ENCODE measurements at regions not wholly inside any gene's neighbourhood (a gene's known extent, or its start where the extent isn't known, plus 50 kb on each side); places are given as distances from the start of the nearest gene placed in this dataset.

GRCh38 chr16:8519179-8519578 is 71.1 kb downstream of the TMEM114 start:
- no peak for DNase-seq (ENCODE audit: low spot score)

- DNase-seq (ENCODE audit: low spot score), result no peak
Measured at GRCh38 chr16:8517280-8517679, 73.0 kb downstream of the TMEM114 start.

GRCh38 chr16:8516471-8516870 is 73.8 kb downstream of the TMEM114 start:
- no peak for DNase-seq (ENCODE audit: low spot score)

- no peak for DNase-seq (ENCODE audit: low spot score)
Measured at GRCh38 chr16:8512941-8513624, 77.2 kb downstream of the TMEM114 start.

GRCh38 chr16:8511464-8511863 is 78.8 kb downstream of the TMEM114 start:
- no peak for DNase-seq (ENCODE audit: low spot score)

GRCh38 chr16:8510160-8510559 is 80.2 kb downstream of the TMEM114 start:
- DNase-seq (ENCODE audit: low spot score), result no peak

- peak; percentile 39 for DNase-seq (ENCODE audit: low spot score)
Measured at GRCh38 chr16:8505327-8505991, 84.9 kb downstream of the TMEM114 start.

GRCh38 chr16:8502446-8502845 is 87.9 kb downstream of the TMEM114 start:
- no peak for DNase-seq (ENCODE audit: low spot score)

- no peak for DNase-seq (ENCODE audit: low spot score)
Measured at GRCh38 chr16:8500351-8500750, 90.0 kb downstream of the TMEM114 start.

GRCh38 chr16:8496364-8496763 is 93.9 kb downstream of the TMEM114 start:
- DNase-seq (ENCODE audit: low spot score), result no peak

- DNase-seq (ENCODE audit: low spot score), result no peak
Measured at GRCh38 chr16:8493972-8494371, 96.3 kb downstream of the TMEM114 start.

- no peak for DNase-seq (ENCODE audit: low spot score)
Measured at GRCh38 chr16:8492690-8493089, 97.6 kb downstream of the TMEM114 start.

GRCh38 chr16:8489580-8489979 is 100.7 kb downstream of the TMEM114 start:
- no peak for DNase-seq (ENCODE audit: low spot score)

- DNase-seq (ENCODE audit: low spot score), result no peak
Measured at GRCh38 chr16:8486985-8487384, 103.3 kb downstream of the TMEM114 start.

- no peak for DNase-seq (ENCODE audit: low spot score)
Measured at GRCh38 chr16:8483396-8483795, 106.9 kb downstream of the TMEM114 start.

GRCh38 chr16:8481810-8482209 is 108.5 kb downstream of the TMEM114 start:
- no peak for DNase-seq (ENCODE audit: low spot score)

- no peak for DNase-seq (ENCODE audit: low spot score)
Measured at GRCh38 chr16:8476824-8477223, 113.5 kb downstream of the TMEM114 start.

- no peak for DNase-seq (ENCODE audit: low spot score)
Measured at GRCh38 chr16:8474587-8474986, 115.7 kb downstream of the TMEM114 start.

- no peak for DNase-seq (ENCODE audit: low spot score)
Measured at GRCh38 chr16:8469102-8469778, 121.1 kb downstream of the TMEM114 start.

GRCh38 chr16:8464979-8465378 is 125.3 kb downstream of the TMEM114 start:
- no peak for DNase-seq (ENCODE audit: low spot score)

GRCh38 chr16:8459085-8459733 is 131.1 kb downstream of the TMEM114 start:
- DNase-seq (ENCODE audit: low spot score), result no peak

- DNase-seq (ENCODE audit: low spot score), result no peak
Measured at GRCh38 chr16:8458481-8459046, 131.7 kb downstream of the TMEM114 start.

Measured in kidney tubule cell (primary cell).